Activated CD4-positive, alpha-beta T cell treated with anti-CD3 and anti-CD28 coated beads, Interleukin-2, amount 10 ng/mL, durations not matched to agents 24 days and 14 days (primary cell): ENCODE measurements at regions not wholly inside any gene's neighbourhood (a gene's known extent, or its start where the extent isn't known, plus 50 kb on each side); places are given as distances from the start of the nearest gene placed in this dataset.
"Not testable (repeated sequence)": the region's sequence is repeated elsewhere in the genome, so short reads cannot be mapped to it uniquely, and the experiment has no call there.

Experiments used
- DNase-seq: peaks from one replicate; pipeline ENCODE4 v3.0.0; 2022
- H3K27ac Mint-ChIP-seq: one replicate; pipeline ENCODE4 v1.8.0; 2022; ENCODE audit warnings: mild to moderate bottlenecking, mixed read lengths
- H3K27me3 Mint-ChIP-seq: one replicate; pipeline ENCODE4 v1.8.0; 2022; ENCODE audit warnings: mixed read lengths
- H3K36me3 Mint-ChIP-seq: one replicate; pipeline ENCODE4 v1.8.0; 2022; ENCODE audit warnings: low read depth, mild to moderate bottlenecking, mixed read lengths
- H3K4me1 Mint-ChIP-seq: one replicate; pipeline ENCODE4 v1.8.0; 2021; ENCODE audit warnings: mixed read lengths
- H3K4me3 Mint-ChIP-seq: one replicate; pipeline ENCODE4 v1.8.0; 2022; ENCODE audit warnings: mild to moderate bottlenecking, moderate library complexity, mixed read lengths
- H3K9me3 Mint-ChIP-seq: one replicate; pipeline ENCODE4 v1.8.0; 2021; ENCODE audit warnings: mixed read lengths
- intact Hi-C: fragments of 100-400 bp; cut with micrococcal nuclease; formaldehyde crosslinking; loops from one replicate; pipeline ENCODE4 v1.15.1; 2023

GRCh38 chr18:1039421-1039820 lies 134.8 kb downstream of the ADCYAP1 start:
- H3K27ac Mint-ChIP-seq, result no peak overlapping the region
- no peaks in the 10 kb centered on the region for H3K27me3 Mint-ChIP-seq
- no peaks in the 10 kb centered on the region for H3K4me1 Mint-ChIP-seq
- no peaks in the 10 kb centered on the region for H3K9me3 Mint-ChIP-seq
- no peak overlapping the region for H3K4me3 Mint-ChIP-seq
- DNase-seq, result no peak
- intact Hi-C loops, result no loop called here
- no peaks in the 10 kb centered on the region for H3K36me3 Mint-ChIP-seq

DNA sequence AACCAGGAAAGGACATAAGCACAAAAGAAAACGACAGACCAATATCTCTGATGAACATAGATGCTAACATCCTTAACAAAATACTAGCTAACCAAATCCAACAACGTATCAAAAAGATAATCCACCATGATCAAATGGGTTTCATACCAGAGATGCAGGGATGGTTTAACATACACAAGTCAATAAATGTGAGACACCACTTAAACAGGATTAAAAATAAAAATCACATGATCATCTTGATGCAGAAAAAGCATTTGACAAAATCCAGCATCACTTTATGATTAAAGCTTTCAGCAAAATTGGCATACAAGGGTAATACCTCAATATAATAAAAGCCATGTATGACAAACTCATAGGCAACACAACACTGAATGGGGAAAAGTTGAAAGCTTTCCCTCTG lies 138.4 kb downstream of the ADCYAP1 start:
- H3K27ac Mint-ChIP-seq, DNase-seq, H3K9me3 Mint-ChIP-seq, intact Hi-C loops, H3K4me3 Mint-ChIP-seq, H3K36me3 Mint-ChIP-seq, H3K27me3 Mint-ChIP-seq, H3K4me1 Mint-ChIP-seq: not testable (repeated sequence)

GRCh38 chr18:1045658-1046057 lies 141.0 kb downstream of the ADCYAP1 start:
- Mint-ChIP-seq H3K4me1 (no peaks in the 10 kb centered on the region), H3K27ac (no peak overlapping the region), H3K36me3 (no peaks in the 10 kb centered on the region), H3K27me3 (no peaks in the 10 kb centered on the region), H3K4me3 (no peak overlapping the region), H3K9me3 (no peaks in the 10 kb centered on the region)
- intact Hi-C loops, result no loop called here
- peak; percentile 18 for DNase-seq

DNA sequence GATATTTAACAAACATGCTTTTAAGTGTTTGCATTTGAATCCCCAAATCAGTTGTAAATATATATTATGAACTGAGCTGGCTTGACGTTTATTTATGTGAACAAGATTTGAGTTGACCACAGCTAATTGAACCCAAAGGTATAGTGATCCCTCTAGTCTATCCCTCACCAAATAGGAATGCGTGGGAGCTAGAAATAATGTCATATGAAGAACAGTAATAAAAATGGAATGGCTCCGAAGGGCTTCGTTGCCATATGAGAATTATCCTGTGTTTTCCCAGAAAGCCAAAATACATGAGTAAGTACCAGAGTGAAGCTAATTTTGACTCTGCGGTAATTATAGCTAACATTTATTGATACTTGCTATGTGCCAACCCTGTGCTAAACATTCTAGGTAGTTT lies 142.7 kb downstream of the ADCYAP1 start:
- no peak overlapping the region for H3K4me3 Mint-ChIP-seq
- H3K27me3 Mint-ChIP-seq, result no peaks in the 10 kb centered on the region
- DNase-seq, result no peak
- H3K9me3 Mint-ChIP-seq, result no peaks in the 10 kb centered on the region
- intact Hi-C loops, result no loop called here
- H3K4me1 Mint-ChIP-seq, result no peaks in the 10 kb centered on the region
- H3K27ac Mint-ChIP-seq, result no peak overlapping the region
- H3K36me3 Mint-ChIP-seq, result no peaks in the 10 kb centered on the region

- Mint-ChIP-seq H3K27ac (no peak overlapping the region), H3K36me3 (no peaks in the 10 kb centered on the region), H3K4me1 (no peaks in the 10 kb centered on the region), H3K4me3 (no peak overlapping the region), H3K9me3 (no peaks in the 10 kb centered on the region), H3K27me3 (no peaks in the 10 kb centered on the region)
- intact Hi-C loops, result no loop called here
- no peak for DNase-seq
These were observed 143.4 kb downstream of the ADCYAP1 start for GRCh38 chr18:1048032-1048431.

DNA sequence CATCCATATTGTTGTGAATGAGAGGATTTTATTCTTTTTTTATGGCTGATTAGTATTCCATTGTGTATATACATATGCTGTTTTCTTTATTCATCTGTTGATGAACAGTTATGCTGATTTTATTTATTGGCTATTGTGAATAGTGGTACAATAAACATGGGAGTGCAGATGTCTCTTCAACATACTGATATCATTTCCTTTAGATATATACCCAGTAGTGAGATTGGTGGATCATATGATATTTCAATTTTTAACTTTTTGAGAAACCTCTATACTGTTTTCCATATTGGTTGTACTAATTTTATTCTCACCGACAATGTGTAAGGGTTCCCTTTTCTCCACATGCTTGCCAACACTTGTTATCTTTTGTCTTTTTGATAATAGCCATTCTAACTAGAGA lies 144.5 kb downstream of the ADCYAP1 start:
- intact Hi-C loops, result no loop called here
- Mint-ChIP-seq H3K4me1 (no peaks in the 10 kb centered on the region), H3K27me3 (no peaks in the 10 kb centered on the region), H3K36me3 (no peaks in the 10 kb centered on the region), H3K4me3 (no peak overlapping the region), H3K9me3 (no peaks in the 10 kb centered on the region), H3K27ac (no peak overlapping the region)
- DNase-seq, result no peak

- no peak overlapping the region for H3K4me3 Mint-ChIP-seq
- H3K4me1 Mint-ChIP-seq, result no peaks in the 10 kb centered on the region
- DNase-seq, result no peak
- intact Hi-C loops, result no loop called here
- no peaks in the 10 kb centered on the region for H3K9me3 Mint-ChIP-seq
- no peaks in the 10 kb centered on the region for H3K27me3 Mint-ChIP-seq
- H3K36me3 Mint-ChIP-seq, result no peaks in the 10 kb centered on the region
- no peak overlapping the region for H3K27ac Mint-ChIP-seq
These were observed 145.5 kb downstream of the ADCYAP1 start for GRCh38 chr18:1050012-1050657.

DNA sequence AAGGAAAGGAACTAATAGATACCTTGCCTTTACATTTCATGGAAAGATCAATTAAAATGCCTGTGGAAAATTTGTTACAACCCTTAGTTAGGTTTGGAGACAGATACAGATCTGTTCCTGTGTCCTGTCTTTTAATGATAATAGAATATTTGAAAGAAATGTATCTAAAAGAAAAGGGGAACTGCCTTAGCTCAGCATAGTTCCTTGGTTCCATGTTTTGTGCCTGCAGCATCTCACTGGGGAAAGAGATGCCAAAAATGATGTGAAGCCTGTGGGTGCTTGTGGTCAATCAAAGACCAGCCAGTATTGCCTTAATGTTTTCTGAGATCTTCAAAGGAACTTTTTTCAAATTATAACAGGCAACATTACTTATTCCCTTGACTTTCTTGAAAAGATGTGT lies 147.6 kb downstream of the ADCYAP1 start:
- no peaks in the 10 kb centered on the region for H3K4me1 Mint-ChIP-seq
- no peak overlapping the region for H3K4me3 Mint-ChIP-seq
- intact Hi-C loops, result no loop called here

GRCh38 chr18:1053331-1054315 lies 149.0 kb downstream of the ADCYAP1 start:
- no peaks in the 10 kb centered on the region for H3K4me1 Mint-ChIP-seq

More for the DNA sequence above, 147.6 kb downstream of the ADCYAP1 start:
- Mint-ChIP-seq H3K36me3 (no peaks in the 10 kb centered on the region), H3K27me3 (no peaks in the 10 kb centered on the region), H3K9me3 (no peaks in the 10 kb centered on the region), H3K27ac (no peak overlapping the region)
- DNase-seq, result no peak

DNA sequence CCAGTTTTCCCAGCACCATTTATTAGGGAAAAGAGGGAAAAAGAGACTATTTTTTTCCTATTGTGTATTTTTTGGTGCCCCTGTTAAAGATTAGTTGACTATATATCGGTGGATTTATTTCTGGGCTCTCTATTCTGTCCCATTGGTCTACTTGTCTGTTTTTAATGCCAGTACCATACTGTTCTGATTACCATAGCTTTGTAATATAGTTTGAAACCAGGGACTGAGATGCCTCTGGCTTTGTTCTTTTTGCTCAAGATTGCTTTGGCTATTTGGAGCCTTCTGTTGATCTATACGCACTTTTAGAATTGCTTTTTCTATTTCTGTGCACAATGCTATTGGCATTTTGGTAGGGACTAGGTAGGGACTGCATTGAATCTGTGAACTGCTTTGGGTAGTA lies 151.7 kb downstream of the ADCYAP1 start:
- DNase-seq, result no peak
- H3K36me3 Mint-ChIP-seq, result no peaks in the 10 kb centered on the region
- no peaks in the 10 kb centered on the region for H3K4me1 Mint-ChIP-seq
- peaks cover 3% of the 10 kb centered on the region for H3K9me3 Mint-ChIP-seq
- H3K27me3 Mint-ChIP-seq, result no peaks in the 10 kb centered on the region
- intact Hi-C loops, result no loop called here
- no peak overlapping the region for H3K4me3 Mint-ChIP-seq
- H3K27ac Mint-ChIP-seq, result no peak overlapping the region

More at GRCh38 chr18:1053331-1054315, 149.0 kb downstream of the ADCYAP1 start:
- no peaks in the 10 kb centered on the region for H3K9me3 Mint-ChIP-seq
- no peaks in the 10 kb centered on the region for H3K27me3 Mint-ChIP-seq
- H3K4me3 Mint-ChIP-seq, result no peak overlapping the region
- DNase-seq, result no peak
- no peak overlapping the region for H3K27ac Mint-ChIP-seq
- H3K36me3 Mint-ChIP-seq, result no peaks in the 10 kb centered on the region
- intact Hi-C loops, result no loop called here

GRCh38 chr18:1057367-1057766 lies 152.7 kb downstream of the ADCYAP1 start:
- Mint-ChIP-seq H3K9me3 (peaks cover 3% of the 10 kb centered on the region), H3K4me3 (no peak overlapping the region), H3K27me3 (no peaks in the 10 kb centered on the region), H3K4me1 (no peaks in the 10 kb centered on the region), H3K36me3 (no peaks in the 10 kb centered on the region), H3K27ac (no peak overlapping the region)
- no peak for DNase-seq
- intact Hi-C loops, result no loop called here

- no peaks in the 10 kb centered on the region for H3K27me3 Mint-ChIP-seq
These were observed 157.9 kb downstream of the ADCYAP1 start for GRCh38 chr18:1062588-1062987.

GRCh38 chr18:1075322-1075721 lies 170.7 kb downstream of the ADCYAP1 start:
- no peaks in the 10 kb centered on the region for H3K9me3 Mint-ChIP-seq
- H3K27ac Mint-ChIP-seq, result no peak overlapping the region
- intact Hi-C loops, result no loop called here
- no peaks in the 10 kb centered on the region for H3K27me3 Mint-ChIP-seq
- H3K4me1 Mint-ChIP-seq, result no peaks in the 10 kb centered on the region
- H3K4me3 Mint-ChIP-seq, result no peak overlapping the region
- DNase-seq, result no peak
- H3K36me3 Mint-ChIP-seq, result no peaks in the 10 kb centered on the region

More at GRCh38 chr18:1062588-1062987, 157.9 kb downstream of the ADCYAP1 start:
- Mint-ChIP-seq H3K36me3 (no peaks in the 10 kb centered on the region), H3K27ac (no peak overlapping the region), H3K9me3 (peaks cover 3% of the 10 kb centered on the region), H3K4me3 (no peak overlapping the region), H3K4me1 (no peaks in the 10 kb centered on the region)
- intact Hi-C loops, result no loop called here
- no peak for DNase-seq

GRCh38 chr18:1075876-1076275 lies 171.2 kb downstream of the ADCYAP1 start:
- intact Hi-C loops, result no loop called here
- H3K9me3 Mint-ChIP-seq, result no peaks in the 10 kb centered on the region
- DNase-seq, result no peak

More at GRCh38 chr18:1075876-1076275, 171.2 kb downstream of the ADCYAP1 start:
- H3K36me3 Mint-ChIP-seq, result no peaks in the 10 kb centered on the region
- H3K27me3 Mint-ChIP-seq, result no peaks in the 10 kb centered on the region
- no peaks in the 10 kb centered on the region for H3K4me1 Mint-ChIP-seq
- no peak overlapping the region for H3K4me3 Mint-ChIP-seq
- no peak overlapping the region for H3K27ac Mint-ChIP-seq
